Activated naive CD8-positive, alpha-beta T cell treated with anti-CD3 and anti-CD28 coated beads for 36 hours (primary cell): ENCODE measurements at regions not wholly inside any gene's neighbourhood (a gene's known extent, or its start where the extent isn't known, plus 50 kb on each side); places are given as distances from the start of the nearest gene placed in this dataset.
"Not testable (repeated sequence)": the region's sequence is repeated elsewhere in the genome, so short reads cannot be mapped to it uniquely, and the experiment has no call there.

Experiments
- DNase-seq: peaks from one replicate; pipeline ENCODE4 v3.0.0; 2021
- H3K27ac Mint-ChIP-seq: one replicate; pipeline ENCODE4 v1.8.0; 2022; ENCODE audit warnings: mild to moderate bottlenecking, moderate library complexity, mixed read lengths
- H3K27me3 Mint-ChIP-seq: one replicate; pipeline ENCODE4 v1.8.0; 2022; ENCODE audit warnings: mild to moderate bottlenecking, mixed read lengths
- H3K36me3 Mint-ChIP-seq: one replicate; pipeline ENCODE4 v1.8.0; 2021; ENCODE audit warnings: mild to moderate bottlenecking, mixed read lengths
- H3K4me1 Mint-ChIP-seq: one replicate; pipeline ENCODE4 v1.8.0; 2021; ENCODE audit warnings: mixed read lengths
- H3K4me3 Mint-ChIP-seq: one replicate; pipeline ENCODE4 v1.8.0; 2022; ENCODE audit warnings: mild to moderate bottlenecking, moderate library complexity, mixed read lengths
- H3K9me3 Mint-ChIP-seq: one replicate; pipeline ENCODE4 v1.8.0; 2022; ENCODE audit warnings: mixed read lengths

GRCh38 chr4:137422666-137423065, 109.6 kb downstream of the PCDH18 start:
- Mint-ChIP-seq H3K4me1 (no peaks in the 10 kb centered on the region), H3K27me3 (no peaks in the 10 kb centered on the region), H3K9me3 (peaks cover 5% of the 10 kb centered on the region), H3K27ac (no peak overlapping the region), H3K36me3 (no peaks in the 10 kb centered on the region), H3K4me3 (no peak overlapping the region)
- no peak for DNase-seq

- DNase-seq = no peak
Observed at GRCh38 chr4:137421796-137422195, 110.5 kb downstream of the PCDH18 start.

GRCh38 chr4:137420901-137421396, 111.3 kb downstream of the PCDH18 start:
- no peak for DNase-seq
- Mint-ChIP-seq H3K36me3 (no peaks in the 10 kb centered on the region), H3K9me3 (peaks cover 5% of the 10 kb centered on the region), H3K27ac (no peak overlapping the region), H3K4me1 (no peaks in the 10 kb centered on the region), H3K27me3 (no peaks in the 10 kb centered on the region), H3K4me3 (no peak overlapping the region)

More at GRCh38 chr4:137421796-137422195, 110.5 kb downstream of the PCDH18 start:
- Mint-ChIP-seq H3K4me1 (no peaks in the 10 kb centered on the region), H3K27me3 (no peaks in the 10 kb centered on the region), H3K4me3 (no peak overlapping the region), H3K27ac (no peak overlapping the region), H3K9me3 (peaks cover 5% of the 10 kb centered on the region), H3K36me3 (no peaks in the 10 kb centered on the region)

- Mint-ChIP-seq H3K4me3 (no peak overlapping the region), H3K4me1 (no peaks in the 10 kb centered on the region), H3K27me3 (no peaks in the 10 kb centered on the region), H3K9me3 (no peaks in the 10 kb centered on the region), H3K36me3 (no peaks in the 10 kb centered on the region), H3K27ac (no peak overlapping the region)
- DNase-seq = no peak
Observed at GRCh38 chr4:137417676-137418075, 114.6 kb downstream of the PCDH18 start.

- no peak overlapping the region for H3K4me3 Mint-ChIP-seq
- DNase-seq = no peak
- H3K36me3 Mint-ChIP-seq = no peaks in the 10 kb centered on the region
- H3K9me3 Mint-ChIP-seq = no peaks in the 10 kb centered on the region
- H3K4me1 Mint-ChIP-seq = no peaks in the 10 kb centered on the region
- no peaks in the 10 kb centered on the region for H3K27me3 Mint-ChIP-seq
- H3K27ac Mint-ChIP-seq = no peak overlapping the region
Observed at GRCh38 chr4:137414802-137415201, 117.5 kb downstream of the PCDH18 start.

- Mint-ChIP-seq H3K4me3 (no peak overlapping the region), H3K27ac (no peak overlapping the region), H3K27me3 (no peaks in the 10 kb centered on the region), H3K9me3 (peaks cover 4% of the 10 kb centered on the region), H3K36me3 (no peaks in the 10 kb centered on the region), H3K4me1 (no peaks in the 10 kb centered on the region)
- no peak for DNase-seq
Observed at GRCh38 chr4:137408527-137409177, 123.6 kb downstream of the PCDH18 start.

- H3K4me3 Mint-ChIP-seq, H3K27ac Mint-ChIP-seq, H3K36me3 Mint-ChIP-seq, H3K4me1 Mint-ChIP-seq, DNase-seq, H3K27me3 Mint-ChIP-seq, H3K9me3 Mint-ChIP-seq: not testable (repeated sequence)
Observed at GRCh38 chr4:137405833-137406232, 126.5 kb downstream of the PCDH18 start.

- DNase-seq = no peak
- Mint-ChIP-seq H3K4me3 (no peak overlapping the region), H3K27me3 (no peaks in the 10 kb centered on the region), H3K9me3 (peaks cover 2% of the 10 kb centered on the region), H3K27ac (no peak overlapping the region), H3K4me1 (no peaks in the 10 kb centered on the region), H3K36me3 (no peaks in the 10 kb centered on the region)
Observed at GRCh38 chr4:137394018-137394417, 138.3 kb downstream of the PCDH18 start.

GRCh38 chr4:137393044-137393443, 139.2 kb downstream of the PCDH18 start:
- Mint-ChIP-seq H3K27ac (no peak overlapping the region), H3K4me3 (no peak overlapping the region), H3K4me1 (no peaks in the 10 kb centered on the region), H3K9me3 (peaks cover 2% of the 10 kb centered on the region), H3K27me3 (no peaks in the 10 kb centered on the region), H3K36me3 (no peaks in the 10 kb centered on the region)
- no peak for DNase-seq

- Mint-ChIP-seq H3K9me3 (no peaks in the 10 kb centered on the region), H3K4me1 (no peaks in the 10 kb centered on the region), H3K4me3 (no peak overlapping the region), H3K36me3 (no peaks in the 10 kb centered on the region), H3K27ac (no peak overlapping the region), H3K27me3 (no peaks in the 10 kb centered on the region)
- DNase-seq = no peak
Observed at GRCh38 chr4:137390707-137391106, 141.6 kb downstream of the PCDH18 start.

GRCh38 chr4:137389911-137390520, 142.3 kb downstream of the PCDH18 start:
- no peaks in the 10 kb centered on the region for H3K36me3 Mint-ChIP-seq
- no peak for DNase-seq
- H3K27me3 Mint-ChIP-seq = no peaks in the 10 kb centered on the region
- no peaks in the 10 kb centered on the region for H3K4me1 Mint-ChIP-seq
- no peaks in the 10 kb centered on the region for H3K9me3 Mint-ChIP-seq
- H3K27ac Mint-ChIP-seq = no peak overlapping the region
- H3K4me3 Mint-ChIP-seq = no peak overlapping the region

- DNase-seq = no peak
- H3K27ac Mint-ChIP-seq = no peak overlapping the region
- H3K4me3 Mint-ChIP-seq = no peak overlapping the region
- H3K27me3 Mint-ChIP-seq = no peaks in the 10 kb centered on the region
- no peaks in the 10 kb centered on the region for H3K4me1 Mint-ChIP-seq
- no peaks in the 10 kb centered on the region for H3K36me3 Mint-ChIP-seq
- no peaks in the 10 kb centered on the region for H3K9me3 Mint-ChIP-seq
Observed at GRCh38 chr4:137387924-137388323, 144.4 kb downstream of the PCDH18 start.

GRCh38 chr4:137384476-137384875, 147.8 kb downstream of the PCDH18 start:
- no peak overlapping the region for H3K4me3 Mint-ChIP-seq

GRCh38 chr4:137378821-137379220, 153.5 kb downstream of the PCDH18 start:
- Mint-ChIP-seq H3K4me3 (no peak overlapping the region), H3K27ac (no peak overlapping the region), H3K4me1 (no peaks in the 10 kb centered on the region), H3K36me3 (no peaks in the 10 kb centered on the region), H3K27me3 (no peaks in the 10 kb centered on the region), H3K9me3 (no peaks in the 10 kb centered on the region)
- DNase-seq = no peak

More at GRCh38 chr4:137384476-137384875, 147.8 kb downstream of the PCDH18 start:
- H3K4me1 Mint-ChIP-seq = no peaks in the 10 kb centered on the region
- H3K9me3 Mint-ChIP-seq = no peaks in the 10 kb centered on the region
- no peaks in the 10 kb centered on the region for H3K27me3 Mint-ChIP-seq
- H3K36me3 Mint-ChIP-seq = no peaks in the 10 kb centered on the region
- DNase-seq = no peak
- H3K27ac Mint-ChIP-seq = no peak overlapping the region

- no peak for DNase-seq
- no peaks in the 10 kb centered on the region for H3K9me3 Mint-ChIP-seq
- H3K4me1 Mint-ChIP-seq = no peaks in the 10 kb centered on the region
- no peak overlapping the region for H3K27ac Mint-ChIP-seq
- H3K4me3 Mint-ChIP-seq = no peak overlapping the region
- H3K27me3 Mint-ChIP-seq = no peaks in the 10 kb centered on the region
- no peaks in the 10 kb centered on the region for H3K36me3 Mint-ChIP-seq
Observed at GRCh38 chr4:137378393-137378792, 153.9 kb downstream of the PCDH18 start.

GRCh38 chr4:137376312-137376711, 156.0 kb downstream of the PCDH18 start:
- Mint-ChIP-seq H3K27ac (no peak overlapping the region), H3K4me3 (no peak overlapping the region), H3K9me3 (no peaks in the 10 kb centered on the region), H3K36me3 (no peaks in the 10 kb centered on the region), H3K4me1 (no peaks in the 10 kb centered on the region), H3K27me3 (no peaks in the 10 kb centered on the region)
- DNase-seq = no peak
